ENCODE measurements at regions not wholly inside any gene's neighbourhood (a gene's known extent, or its start where the extent isn't known, plus 50 kb on each side); places are given as distances from the start of the nearest gene placed in this dataset.

DNA sequence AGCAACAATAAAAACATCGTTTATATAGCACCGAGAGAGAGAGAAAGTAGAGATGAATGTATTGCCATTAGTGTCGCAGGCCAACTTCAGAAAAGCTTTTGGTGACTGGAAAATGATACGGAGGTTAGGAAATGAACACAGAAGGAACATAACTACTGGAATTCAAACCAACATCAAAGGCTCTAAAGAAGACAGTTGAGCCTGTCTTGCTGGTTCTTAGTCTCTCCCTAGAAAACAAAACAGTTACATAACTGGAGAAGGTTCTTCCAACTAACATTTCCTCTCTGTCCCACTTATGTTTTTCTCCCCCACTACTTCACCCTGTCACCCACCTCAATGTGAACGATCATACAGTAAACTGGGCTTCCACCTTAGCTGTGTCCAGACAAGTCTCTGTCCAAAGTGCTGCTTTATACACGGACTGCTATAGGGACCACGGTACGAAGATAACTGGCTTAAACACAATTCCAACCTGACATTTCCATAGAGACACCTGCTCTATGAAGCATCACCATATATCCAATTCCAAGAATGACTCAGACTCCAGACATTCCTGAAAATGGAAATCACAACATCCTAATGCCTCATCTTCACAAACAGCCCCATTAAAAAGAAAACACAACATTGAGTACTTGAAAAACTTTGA is 85.2 kb upstream of the ARHGAP32 start:
- H3K9me3 ChIP-seq (ENCODE audit: control insufficient read depth, insufficient read depth, low read depth, low read length): no peaks in the 10 kb centered on the region
- H3K27ac ChIP-seq (ENCODE audit: insufficient read depth, low read length): no peak overlapping the region
- peaks cover 2% of the 10 kb centered on the region for H3K4me1 ChIP-seq (ENCODE audit: control insufficient read depth, extremely low read depth, insufficient read depth, low read length)
- no peak overlapping the region for H3K4me2 ChIP-seq (ENCODE audit: extremely low read depth, insufficient read depth, low read length)
- TF ChIP-seq, protein P1, sequence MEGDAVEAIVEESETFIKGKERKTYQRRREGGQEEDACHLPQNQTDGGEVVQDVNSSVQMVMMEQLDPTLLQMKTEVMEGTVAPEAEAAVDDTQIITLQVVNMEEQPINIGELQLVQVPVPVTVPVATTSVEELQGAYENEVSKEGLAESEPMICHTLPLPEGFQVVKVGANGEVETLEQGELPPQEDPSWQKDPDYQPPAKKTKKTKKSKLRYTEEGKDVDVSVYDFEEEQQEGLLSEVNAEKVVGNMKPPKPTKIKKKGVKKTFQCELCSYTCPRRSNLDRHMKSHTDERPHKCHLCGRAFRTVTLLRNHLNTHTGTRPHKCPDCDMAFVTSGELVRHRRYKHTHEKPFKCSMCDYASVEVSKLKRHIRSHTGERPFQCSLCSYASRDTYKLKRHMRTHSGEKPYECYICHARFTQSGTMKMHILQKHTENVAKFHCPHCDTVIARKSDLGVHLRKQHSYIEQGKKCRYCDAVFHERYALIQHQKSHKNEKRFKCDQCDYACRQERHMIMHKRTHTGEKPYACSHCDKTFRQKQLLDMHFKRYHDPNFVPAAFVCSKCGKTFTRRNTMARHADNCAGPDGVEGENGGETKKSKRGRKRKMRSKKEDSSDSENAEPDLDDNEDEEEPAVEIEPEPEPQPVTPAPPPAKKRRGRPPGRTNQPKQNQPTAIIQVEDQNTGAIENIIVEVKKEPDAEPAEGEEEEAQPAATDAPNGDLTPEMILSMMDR (conservative IDR thresholded peaks at IDR 0.05 in 1 of 2, IDR thresholded peaks at IDR 0.05 in 1 of 2; ENCODE audit: low read depth in 1 of 2, low read length in 2 of 2): no peak
- TF ChIP-seq EZH2 (IDR thresholded peaks at IDR 0.05; ENCODE audit: low read length, missing control alignments): no peak
- H3K9ac ChIP-seq (ENCODE audit: insufficient read depth, low read length): no peak overlapping the region
- H3K27me3 ChIP-seq (ENCODE audit: control insufficient read depth, insufficient read depth, low read length): no peaks in the 10 kb centered on the region
- no peaks in the 10 kb centered on the region for H4K20me1 ChIP-seq (ENCODE audit: control insufficient read depth, extremely low read depth, insufficient read depth, low read length)
- peak in 1 of 2 donors; percentile 35 for DNase-seq (ENCODE audit: low read depth in 2 of 2)
- H2AFZ ChIP-seq (ENCODE audit: low read length): no peak overlapping the region
- peak overlapping the region in 1 of 4 experiments; percentile 79 for H3K4me3 ChIP-seq (replicated peaks in 1 of 4; ENCODE audit: control extremely low read depth in 1 of 4, insufficient read depth in 1 of 4, low read depth in 3 of 4, low read length in 4 of 4)
- H3K79me2 ChIP-seq (ENCODE audit: control insufficient read depth, insufficient read depth, low read length): peaks cover 3% of the 10 kb centered on the region
- H3K36me3 ChIP-seq (ENCODE audit: control insufficient read depth, insufficient read depth, low read length): no peaks in the 10 kb centered on the region

DNA sequence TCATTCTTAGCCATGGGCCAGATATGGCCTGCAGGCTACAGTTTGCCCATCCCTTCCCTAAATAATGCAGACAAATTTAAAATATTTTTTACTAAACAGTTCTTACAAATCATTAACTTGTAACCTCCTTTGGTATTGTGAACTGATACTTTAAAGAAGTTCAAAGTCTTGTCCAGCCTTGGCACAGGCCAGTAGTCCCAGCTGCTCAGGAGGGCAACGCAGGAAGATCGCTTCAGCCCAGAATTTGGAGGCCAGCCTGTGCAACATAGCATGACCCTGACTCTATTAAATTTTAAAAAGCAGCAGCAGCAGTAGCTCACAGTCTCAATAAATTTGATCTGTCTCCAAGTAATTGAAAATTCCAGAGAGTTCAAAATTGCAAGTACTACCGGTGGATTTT is 83.7 kb upstream of the ARHGAP32 start:
- no peak overlapping the region for H3K4me2 ChIP-seq (ENCODE audit: extremely low read depth, insufficient read depth, low read length)
- H4K20me1 ChIP-seq (ENCODE audit: control insufficient read depth, extremely low read depth, insufficient read depth, low read length): no peaks in the 10 kb centered on the region
- no peaks in the 10 kb centered on the region for H3K36me3 ChIP-seq (ENCODE audit: control insufficient read depth, insufficient read depth, low read length)
- H3K9me3 ChIP-seq (ENCODE audit: control insufficient read depth, insufficient read depth, low read depth, low read length): no peaks in the 10 kb centered on the region
- TF ChIP-seq, protein P1 (conservative IDR thresholded peaks at IDR 0.05 in 1 of 2, IDR thresholded peaks at IDR 0.05 in 1 of 2; ENCODE audit: low read depth in 1 of 2, low read length in 2 of 2): no peak
- no peak for TF ChIP-seq EZH2 (IDR thresholded peaks at IDR 0.05; ENCODE audit: low read length, missing control alignments)
- no peak overlapping the region for H3K4me3 ChIP-seq (replicated peaks in 1 of 4; ENCODE audit: control extremely low read depth in 1 of 4, insufficient read depth in 1 of 4, low read depth in 3 of 4, low read length in 4 of 4)
- no peak overlapping the region for H3K9ac ChIP-seq (ENCODE audit: insufficient read depth, low read length)
- H3K4me1 ChIP-seq (ENCODE audit: control insufficient read depth, extremely low read depth, insufficient read depth, low read length): peaks cover 2% of the 10 kb centered on the region
- peaks cover 3% of the 10 kb centered on the region for H3K79me2 ChIP-seq (ENCODE audit: control insufficient read depth, insufficient read depth, low read length)
- H2AFZ ChIP-seq (ENCODE audit: low read length): no peak overlapping the region
- H3K27me3 ChIP-seq (ENCODE audit: control insufficient read depth, insufficient read depth, low read length): no peaks in the 10 kb centered on the region
- DNase-seq (ENCODE audit: low read depth in 2 of 2): no peak
- H3K27ac ChIP-seq (ENCODE audit: insufficient read depth, low read length): no peak overlapping the region

DNA sequence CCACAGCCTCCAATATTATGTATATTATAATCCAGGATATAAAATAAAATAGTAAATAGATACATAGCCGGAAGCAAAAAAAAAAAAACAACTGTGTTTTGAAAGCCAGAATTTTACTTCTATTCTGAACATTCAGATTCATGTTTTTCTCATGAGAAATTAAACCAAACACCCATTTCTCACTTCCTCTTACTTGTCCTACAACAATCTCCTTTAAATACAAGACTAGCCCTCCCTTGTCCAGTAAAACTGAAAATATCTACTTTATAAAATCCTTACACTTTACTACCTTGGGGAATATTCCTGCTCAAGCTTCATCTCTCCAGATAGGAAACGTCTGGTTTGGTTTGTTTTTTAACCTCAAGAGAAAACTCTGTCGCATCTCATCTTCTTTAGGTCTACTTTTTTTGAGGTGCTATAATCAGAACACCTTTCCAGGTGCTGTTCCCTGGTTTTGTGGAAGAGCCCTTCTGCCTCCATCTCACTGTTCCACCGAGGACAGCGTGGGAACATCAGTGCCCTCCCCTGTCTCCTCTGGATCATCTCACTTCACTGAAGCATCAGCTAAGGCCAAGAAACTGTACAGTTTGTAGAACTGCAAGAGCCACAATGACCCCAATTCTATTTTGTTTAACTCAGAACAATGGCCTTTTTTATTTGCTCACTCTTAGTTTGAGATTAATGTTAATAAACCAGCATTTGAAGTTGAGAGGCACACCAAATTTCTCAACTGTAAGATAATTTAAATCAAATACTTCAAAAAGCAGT is 82.0 kb upstream of the ARHGAP32 start:
- no peak overlapping the region for H3K9ac ChIP-seq (ENCODE audit: insufficient read depth, low read length)
- H3K27me3 ChIP-seq (ENCODE audit: control insufficient read depth, insufficient read depth, low read length): no peaks in the 10 kb centered on the region
- no peak overlapping the region for H3K4me2 ChIP-seq (ENCODE audit: extremely low read depth, insufficient read depth, low read length)
- H3K4me1 ChIP-seq (ENCODE audit: control insufficient read depth, extremely low read depth, insufficient read depth, low read length): peaks cover 2% of the 10 kb centered on the region
- H3K36me3 ChIP-seq (ENCODE audit: control insufficient read depth, insufficient read depth, low read length): no peaks in the 10 kb centered on the region
- no peak for TF ChIP-seq EZH2 (IDR thresholded peaks at IDR 0.05; ENCODE audit: low read length, missing control alignments)
- TF ChIP-seq, protein P1 (conservative IDR thresholded peaks at IDR 0.05 in 1 of 2, IDR thresholded peaks at IDR 0.05 in 1 of 2; ENCODE audit: low read depth in 1 of 2, low read length in 2 of 2): no peak
- H2AFZ ChIP-seq (ENCODE audit: low read length): no peak overlapping the region
- DNase-seq (ENCODE audit: low read depth in 2 of 2): no peak
- H4K20me1 ChIP-seq (ENCODE audit: control insufficient read depth, extremely low read depth, insufficient read depth, low read length): no peaks in the 10 kb centered on the region
- no peak overlapping the region for H3K4me3 ChIP-seq (replicated peaks in 1 of 4; ENCODE audit: control extremely low read depth in 1 of 4, insufficient read depth in 1 of 4, low read depth in 3 of 4, low read length in 4 of 4)
- no peak overlapping the region for H3K27ac ChIP-seq (ENCODE audit: insufficient read depth, low read length)
- H3K9me3 ChIP-seq (ENCODE audit: control insufficient read depth, insufficient read depth, low read depth, low read length): no peaks in the 10 kb centered on the region
- H3K79me2 ChIP-seq (ENCODE audit: control insufficient read depth, insufficient read depth, low read length): peaks cover 3% of the 10 kb centered on the region
